HG02870 (cell line): ENCODE measurements at regions not wholly inside any gene's neighbourhood (a gene's known extent, or its start where the extent isn't known, plus 50 kb on each side); places are given as distances from the start of the nearest gene placed in this dataset.

ENCODE experiments used
- ATAC-seq: cut with Tn5 transposase; IDR thresholded peaks from one replicate; pipeline ENCODE4 v1.9.1; 2021; ENCODE audit warnings: mild to moderate bottlenecking, moderate library complexity; ENCODE audit not compliant: unreplicated experiment

DNA sequence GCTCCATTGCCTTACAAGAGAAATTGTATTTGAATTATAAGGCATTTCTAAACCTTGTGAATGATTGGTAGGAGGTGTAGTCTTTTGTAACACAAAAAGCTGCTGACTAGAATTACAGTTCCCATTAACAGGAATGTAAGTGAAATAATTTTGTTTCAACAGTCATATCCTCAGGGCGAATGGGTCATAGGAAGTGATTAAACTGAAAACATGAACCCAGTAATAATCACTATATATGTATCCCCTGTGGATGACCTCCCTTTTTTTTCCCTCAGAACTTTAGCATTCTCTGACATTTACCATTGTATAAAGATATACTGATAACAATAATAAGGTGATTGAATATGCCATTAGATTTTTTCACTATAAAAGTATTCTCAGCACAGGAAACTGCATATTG lies 312.3 kb downstream of the ATP23 start:
- ATAC-seq, result no peak

DNA sequence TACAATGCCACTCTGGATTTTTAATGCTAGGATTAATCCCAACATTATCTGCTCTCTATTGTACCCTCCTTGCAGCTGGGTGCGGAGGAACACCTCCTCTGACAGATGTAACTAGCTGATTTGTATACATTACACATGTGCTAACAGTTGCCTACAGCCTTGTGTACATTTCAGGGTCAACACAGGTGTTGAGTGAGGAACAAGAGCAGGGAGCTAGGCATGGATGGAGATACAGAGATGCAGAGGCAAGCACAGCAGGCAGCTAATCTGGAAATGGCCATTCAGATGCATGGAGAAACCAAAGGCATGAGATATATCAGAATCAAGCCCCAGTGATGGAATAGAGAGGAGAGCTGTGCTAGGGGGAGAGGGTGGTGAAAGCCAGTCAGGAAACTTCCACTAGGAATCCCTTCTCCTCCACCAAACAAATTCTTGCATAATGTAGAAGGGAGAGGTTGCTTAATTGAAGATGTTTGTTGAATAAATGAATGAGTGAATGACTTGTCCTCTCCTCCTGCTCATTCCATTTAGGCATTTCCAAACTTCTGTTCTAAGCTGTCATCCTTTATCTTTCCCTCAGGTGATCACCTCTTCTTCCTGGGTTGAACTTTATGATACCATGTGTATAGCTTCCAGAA lies 313.2 kb downstream of the ATP23 start:
- no peak for ATAC-seq

DNA sequence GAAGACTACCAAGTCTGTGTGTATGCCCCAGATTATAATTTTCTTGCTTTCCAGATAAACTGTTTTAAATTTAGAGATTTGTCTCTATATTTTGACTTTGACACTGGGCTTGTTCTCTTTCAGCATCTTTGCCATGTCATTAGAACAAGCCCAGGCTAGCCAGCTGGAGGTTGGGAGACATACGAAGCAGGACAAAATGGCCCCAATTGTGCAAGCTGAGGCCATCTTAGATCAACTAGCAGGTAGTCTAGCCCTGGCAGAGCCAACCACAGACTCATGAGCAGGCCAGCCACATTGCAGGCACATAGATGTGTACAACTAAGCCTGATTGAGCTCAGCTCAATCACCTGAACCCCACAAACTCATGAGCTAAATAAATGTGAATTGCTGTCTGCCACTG lies 321.4 kb downstream of the ATP23 start:
- no peak for ATAC-seq

DNA sequence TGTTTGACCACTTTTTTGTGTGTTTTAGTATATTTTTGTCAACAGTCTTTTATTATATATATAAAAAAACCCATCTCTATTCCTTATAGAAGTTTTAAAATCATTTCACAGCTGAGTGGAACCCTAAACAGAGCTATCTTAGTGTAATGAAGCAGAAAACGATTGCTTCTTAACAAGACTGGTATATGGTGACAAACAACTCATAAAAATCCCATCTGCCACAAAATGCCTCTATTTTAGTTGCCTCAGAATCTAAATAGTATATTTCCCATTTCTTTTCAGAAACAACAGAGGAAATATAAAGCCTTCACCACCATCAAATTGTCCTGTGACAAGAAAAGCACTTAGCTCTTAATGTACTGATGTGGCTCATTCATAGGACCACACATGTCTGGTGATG lies 322.4 kb downstream of the ATP23 start:
- ATAC-seq, result no peak

DNA sequence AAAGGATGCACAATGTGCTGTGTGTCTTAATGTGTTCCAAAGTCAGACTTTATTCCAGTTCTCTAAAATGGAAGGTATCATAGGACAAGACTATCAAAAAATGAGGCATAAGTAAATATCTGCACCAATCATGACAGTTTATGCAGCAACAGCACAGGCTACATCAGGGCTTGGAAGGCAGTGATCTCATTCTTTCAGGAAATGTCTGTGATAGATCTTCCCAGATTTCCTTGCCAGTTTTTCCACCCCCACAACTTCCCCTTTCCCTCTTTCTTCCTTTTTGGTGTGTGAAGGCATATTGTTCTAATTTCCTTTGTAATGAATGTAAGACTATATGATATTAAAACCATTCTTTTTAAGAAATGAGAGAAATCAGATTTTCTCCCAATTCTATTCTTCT lies 326.7 kb downstream of the ATP23 start:
- ATAC-seq, result no peak

DNA sequence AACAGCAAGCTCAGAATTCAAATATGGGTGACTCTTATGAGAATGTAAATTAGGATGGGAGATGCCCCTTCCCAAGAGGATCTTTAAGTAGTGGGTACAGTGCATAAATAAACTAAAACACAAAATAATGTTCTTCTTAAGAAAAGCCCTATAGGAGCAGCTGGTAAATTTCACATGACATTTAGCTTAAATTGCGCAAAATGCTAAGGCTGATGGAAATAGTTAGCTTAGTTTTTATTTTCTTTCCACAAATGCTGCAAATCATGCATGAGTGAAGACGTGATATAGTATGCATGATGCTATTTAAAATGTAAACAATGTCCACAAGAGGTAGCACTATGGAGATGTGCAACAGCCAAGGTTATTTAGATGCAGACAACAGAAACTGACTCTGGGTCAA lies 328.1 kb downstream of the ATP23 start:
- no peak for ATAC-seq

DNA sequence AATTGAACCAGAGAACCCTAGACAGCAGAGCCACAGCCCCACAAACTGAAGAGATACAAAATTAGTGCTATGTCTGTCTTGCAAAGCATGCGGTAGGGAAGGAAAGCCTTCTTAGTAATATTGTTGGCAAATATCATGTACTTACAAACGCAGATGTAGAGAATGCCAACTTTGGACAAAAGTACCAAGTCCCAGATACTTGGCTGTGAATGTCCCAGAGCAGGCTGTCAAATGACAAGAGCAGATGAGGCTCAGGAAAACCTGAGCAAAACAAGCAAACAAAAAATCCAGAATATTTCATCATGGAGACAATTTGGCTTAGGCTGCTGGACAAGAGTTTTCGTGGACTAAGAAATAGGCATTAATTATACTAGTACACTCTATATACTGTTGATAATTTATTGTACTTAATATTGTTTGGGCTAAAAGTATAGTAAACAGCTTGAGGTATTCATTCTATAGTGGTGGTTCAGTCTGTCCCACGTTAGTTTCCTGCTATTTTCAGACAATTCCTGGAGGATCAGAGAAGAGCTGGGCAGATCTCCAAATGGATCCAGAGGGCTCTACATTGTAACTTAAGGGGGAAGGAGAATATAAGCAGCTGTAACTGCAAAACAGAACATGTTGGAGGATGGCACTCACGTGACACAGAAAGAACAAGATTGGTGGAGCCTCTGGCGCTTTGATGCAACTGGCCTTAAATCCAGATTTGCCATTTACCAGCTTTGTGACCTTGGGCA lies 329.8 kb downstream of the ATP23 start:
- ATAC-seq, result no peak

DNA sequence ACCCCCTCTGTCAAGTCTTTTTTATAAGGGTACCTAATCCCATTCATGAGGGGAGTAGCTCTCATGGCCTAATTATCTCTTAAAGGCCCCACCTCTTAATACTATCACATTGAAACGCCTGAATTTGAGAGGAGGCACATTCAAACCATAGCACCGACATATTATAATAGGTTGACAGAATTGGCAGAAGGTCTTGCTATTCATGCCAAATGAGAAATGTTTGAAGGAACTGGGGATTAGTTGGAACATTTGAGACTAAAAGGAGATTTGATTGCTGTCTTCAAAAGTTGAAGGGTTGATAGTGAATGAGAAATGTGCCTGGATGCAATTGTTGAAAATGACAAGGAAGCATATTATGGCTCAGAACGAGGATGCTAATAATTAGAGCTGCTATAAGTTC lies 331.1 kb downstream of the ATP23 start:
- no peak for ATAC-seq

DNA sequence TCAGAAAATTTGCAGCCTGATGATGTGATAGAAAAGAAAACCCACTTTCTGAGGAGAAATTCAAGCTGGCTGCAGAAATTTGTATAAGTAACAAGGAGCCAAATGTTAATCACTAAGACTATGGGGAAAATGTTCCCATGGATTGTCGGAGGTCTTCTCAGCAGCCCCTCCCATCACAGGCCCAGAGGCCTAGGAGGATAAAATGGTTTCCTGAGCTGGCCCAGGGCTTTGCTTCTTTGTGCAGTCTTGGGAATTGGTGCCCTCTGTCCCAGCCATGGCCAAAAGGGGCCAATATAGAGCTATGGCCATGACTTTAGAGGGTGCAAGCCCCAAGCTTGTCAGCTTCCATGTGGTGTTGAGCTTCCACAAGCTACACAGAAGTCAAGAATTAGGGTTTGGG lies 335.9 kb downstream of the ATP23 start:
- ATAC-seq, result no peak

DNA sequence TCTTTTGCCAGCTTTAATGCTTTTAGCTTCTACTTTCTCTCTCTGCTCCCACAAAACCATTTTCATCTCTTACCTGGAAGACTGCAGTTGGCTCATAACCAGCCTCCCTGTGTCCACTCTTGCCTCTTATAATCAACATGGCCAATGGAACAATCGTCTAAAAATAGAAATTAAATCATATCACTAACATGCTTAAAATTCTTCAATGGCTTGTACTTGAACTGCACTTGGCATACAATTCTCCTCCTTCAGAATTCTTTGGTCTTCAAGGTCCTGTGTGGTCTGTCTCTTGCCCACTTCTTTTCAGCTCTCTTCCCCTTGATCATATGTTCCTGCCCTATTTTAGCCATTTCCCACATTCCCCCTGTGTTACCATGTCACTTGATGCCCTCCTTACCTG lies 342.2 kb downstream of the ATP23 start:
- ATAC-seq, result no peak

DNA sequence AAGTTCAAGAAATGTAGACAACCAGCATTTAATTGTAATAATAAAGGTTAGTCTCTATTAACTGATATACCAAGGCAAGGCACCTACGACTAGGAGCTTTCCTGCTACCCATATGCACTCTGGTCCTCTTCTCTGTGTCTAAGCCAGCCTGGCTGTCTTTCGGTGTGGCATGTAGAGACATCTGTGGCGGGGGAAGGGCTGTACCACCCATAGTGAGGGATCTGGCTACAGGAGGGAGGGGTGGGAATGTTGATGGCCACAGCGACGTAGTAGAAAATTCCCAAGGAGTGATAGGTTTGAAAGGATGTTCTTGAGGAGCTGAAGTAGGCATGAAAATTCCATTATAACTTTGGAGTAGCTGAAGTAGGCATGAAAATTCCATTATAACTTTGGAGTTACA lies 344.2 kb downstream of the ATP23 start:
- ATAC-seq, result no peak

DNA sequence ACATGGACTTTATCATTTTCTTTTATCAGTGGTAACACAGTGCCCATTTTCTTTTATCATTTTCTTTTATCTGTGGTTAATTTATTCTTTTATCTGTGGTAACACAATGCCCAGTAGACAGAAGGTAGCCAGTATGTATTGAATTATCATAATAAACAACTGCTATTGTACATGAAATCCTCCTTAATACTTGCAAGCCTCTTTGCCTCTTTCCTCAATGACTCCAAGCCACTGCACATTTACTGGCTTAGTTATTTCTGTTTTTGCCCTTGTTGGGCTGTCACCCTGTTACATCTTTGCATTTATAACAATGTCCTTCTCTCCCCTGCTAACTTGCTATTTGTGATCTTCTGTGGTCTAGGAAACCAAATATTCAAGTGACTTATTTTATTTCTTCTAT lies 345.0 kb downstream of the ATP23 start:
- ATAC-seq, result no peak

DNA sequence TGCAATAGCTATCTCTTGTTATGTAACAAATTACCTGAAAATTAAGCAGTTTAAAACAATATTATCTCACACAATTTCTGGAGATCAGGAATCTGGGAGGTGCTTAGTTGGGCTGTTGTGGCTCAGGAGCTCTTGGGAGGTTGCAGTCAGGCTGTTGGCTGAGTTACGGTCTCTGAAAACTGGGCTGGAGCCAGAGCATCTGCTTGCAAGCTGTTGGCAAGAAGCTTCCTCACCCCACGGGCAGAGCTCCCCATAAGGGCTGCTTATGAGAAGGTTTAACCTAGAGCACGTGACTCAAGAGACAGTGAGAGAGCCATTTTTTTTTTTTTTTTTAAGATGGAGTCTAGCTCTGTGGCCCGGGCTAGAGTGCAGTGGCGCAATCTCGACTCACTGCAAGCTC lies 346.8 kb downstream of the ATP23 start:
- ATAC-seq, result no peak

DNA sequence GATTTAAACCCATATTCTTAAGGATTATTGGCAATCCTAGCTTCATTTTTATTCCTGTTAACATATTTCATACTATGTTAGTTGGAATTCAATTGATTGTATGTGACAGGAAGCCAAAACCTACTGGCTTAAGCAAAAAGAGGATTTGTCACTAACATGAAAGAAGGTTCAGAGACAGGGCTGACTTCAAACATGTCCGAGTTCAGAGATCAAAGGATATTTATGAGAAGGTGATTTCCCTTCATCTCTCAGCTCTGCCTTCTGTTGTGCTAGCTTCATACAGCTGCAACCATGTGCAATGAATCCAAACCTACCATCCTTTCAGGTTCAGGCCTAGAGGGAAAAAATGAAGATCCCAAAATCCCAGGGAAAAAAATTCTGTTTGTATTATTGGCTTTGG lies 349.7 kb downstream of the ATP23 start:
- ATAC-seq, result no peak

DNA sequence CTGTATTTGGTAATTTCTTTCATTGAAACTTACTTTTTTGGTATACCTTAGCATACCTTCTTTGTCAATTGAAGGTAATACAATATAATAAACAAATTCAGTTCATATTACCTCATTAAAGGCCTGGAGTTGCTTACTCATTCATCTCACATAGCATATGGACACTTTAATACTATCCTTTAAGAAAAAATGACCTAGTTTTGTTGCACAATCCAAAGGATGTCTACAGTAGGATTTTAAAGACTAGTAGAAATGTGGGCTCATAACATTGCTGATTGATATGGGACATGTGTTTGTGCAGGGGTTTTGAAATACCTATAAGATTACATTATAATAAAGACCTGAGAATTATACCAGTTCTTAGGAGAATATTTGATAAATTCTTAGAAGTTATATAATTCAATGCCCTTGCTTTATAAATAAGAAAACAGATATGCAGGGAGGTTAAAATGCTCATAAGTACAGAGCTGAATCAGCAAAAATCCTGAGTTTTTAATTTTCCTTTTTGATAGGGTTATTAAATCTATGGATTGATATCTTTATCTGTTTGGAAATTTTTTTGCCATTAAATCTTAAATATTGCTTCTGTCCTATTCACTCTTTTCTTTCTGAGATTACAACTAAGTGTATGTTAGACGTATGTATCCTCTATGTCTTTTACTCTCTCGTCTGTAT lies 352.1 kb downstream of the ATP23 start:
- no peak for ATAC-seq

DNA sequence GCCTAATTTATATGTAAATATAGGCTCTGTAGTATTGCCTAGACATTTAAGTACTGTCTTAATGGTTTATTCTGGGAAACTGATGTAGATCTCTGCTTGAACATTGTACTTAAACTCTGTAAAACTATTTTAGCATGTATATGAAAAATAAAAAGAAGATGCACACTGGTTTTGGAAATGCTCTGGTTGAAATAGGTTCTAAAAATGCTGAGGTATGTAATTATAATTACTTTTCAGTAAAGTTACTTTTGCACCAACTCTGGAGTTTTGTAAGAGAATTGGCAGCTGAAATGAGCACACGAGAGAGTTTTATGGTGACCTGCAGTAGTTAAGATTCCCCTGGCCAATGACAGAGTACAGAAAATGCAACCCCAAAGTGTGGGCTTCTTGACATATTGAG lies 353.9 kb downstream of the ATP23 start:
- no peak for ATAC-seq

DNA sequence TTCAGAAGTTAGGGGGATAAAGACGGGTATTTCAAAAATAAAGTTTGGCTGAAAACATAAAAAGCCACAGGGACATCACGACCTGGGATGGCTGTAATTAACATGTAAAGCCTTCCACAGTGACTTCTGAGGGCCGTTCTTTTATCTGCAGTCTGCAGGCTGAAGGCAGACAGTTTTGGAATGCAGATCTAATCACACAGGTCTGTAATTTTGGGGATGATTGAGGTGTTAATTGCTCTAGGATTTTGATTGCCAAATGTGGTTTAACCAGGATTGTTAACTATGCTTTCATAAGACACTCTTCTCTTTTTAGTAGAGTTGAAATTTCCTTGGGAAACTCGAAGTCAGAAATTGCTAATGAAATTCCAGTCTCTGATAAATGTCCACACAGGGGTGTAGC lies 355.5 kb downstream of the ATP23 start:
- ATAC-seq, result no peak

DNA sequence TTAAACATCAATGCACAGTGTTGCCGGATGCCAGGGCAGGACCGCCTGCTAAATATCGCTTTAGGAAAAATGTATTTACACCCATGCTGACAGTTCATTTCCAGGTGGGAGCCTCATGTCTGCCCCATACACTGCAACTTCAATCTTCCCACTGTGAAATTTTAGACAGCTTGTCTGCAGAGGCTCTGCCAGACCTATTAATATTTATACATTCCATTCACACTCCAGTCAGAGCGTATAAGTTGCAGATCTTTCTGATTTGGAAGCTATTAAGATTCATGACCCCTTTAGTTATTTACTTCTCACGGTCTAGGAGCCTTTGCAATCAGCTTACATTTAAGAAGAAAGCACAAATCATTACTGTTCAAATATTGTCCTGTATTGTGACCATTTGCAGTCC lies 357.4 kb downstream of the ATP23 start:
- no peak for ATAC-seq

DNA sequence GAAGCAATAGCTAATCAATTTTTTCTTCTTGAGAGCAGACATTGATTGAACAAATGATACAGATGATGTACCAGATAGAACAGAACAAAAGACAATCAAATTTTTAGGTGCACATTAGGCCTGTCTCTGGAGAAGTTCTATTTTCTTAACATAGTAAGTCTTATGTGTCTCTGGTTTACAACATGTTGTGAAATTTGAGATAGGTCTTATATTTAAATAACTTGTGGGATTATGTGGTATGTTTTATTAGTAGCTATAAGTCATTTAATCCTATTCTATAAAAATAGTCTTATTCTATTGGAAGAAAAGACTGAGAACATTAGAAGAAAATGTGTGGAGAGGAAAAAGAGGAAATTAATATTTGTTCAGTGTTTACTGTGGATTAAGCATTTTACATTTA lies 358.0 kb downstream of the ATP23 start:
- ATAC-seq, result no peak

DNA sequence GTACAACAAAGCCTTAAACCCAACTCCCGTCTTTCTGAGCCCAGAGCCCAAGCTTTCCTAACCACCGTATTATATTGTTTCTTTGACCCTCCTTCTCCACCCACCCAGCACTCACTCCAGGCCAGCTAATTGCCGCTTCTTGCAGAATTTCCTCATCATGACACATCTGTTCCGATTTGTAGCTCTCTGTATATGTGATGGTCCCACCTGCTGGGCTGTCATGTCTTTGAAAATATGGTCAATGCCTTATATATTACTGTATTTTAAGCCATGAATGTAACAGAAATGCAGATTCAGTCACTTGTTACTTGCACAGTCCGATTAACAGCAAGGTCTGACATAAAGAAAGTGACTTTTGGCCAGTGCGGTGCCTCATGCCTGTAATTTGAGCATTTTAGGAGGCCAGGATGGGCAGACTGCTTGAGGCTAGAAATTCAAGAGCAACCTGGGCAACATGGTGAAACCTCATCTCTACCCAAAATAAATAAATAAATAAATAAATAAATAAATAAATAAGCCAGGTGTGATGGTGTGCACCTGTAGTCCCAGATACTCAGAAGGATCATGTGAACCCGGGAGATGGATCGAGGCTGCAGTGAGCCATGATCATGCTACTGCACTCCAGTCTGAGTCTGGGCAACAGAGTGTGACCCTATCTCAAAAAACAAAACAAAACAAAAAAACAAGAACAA lies 359.8 kb downstream of the ATP23 start:
- ATAC-seq, result no peak

DNA sequence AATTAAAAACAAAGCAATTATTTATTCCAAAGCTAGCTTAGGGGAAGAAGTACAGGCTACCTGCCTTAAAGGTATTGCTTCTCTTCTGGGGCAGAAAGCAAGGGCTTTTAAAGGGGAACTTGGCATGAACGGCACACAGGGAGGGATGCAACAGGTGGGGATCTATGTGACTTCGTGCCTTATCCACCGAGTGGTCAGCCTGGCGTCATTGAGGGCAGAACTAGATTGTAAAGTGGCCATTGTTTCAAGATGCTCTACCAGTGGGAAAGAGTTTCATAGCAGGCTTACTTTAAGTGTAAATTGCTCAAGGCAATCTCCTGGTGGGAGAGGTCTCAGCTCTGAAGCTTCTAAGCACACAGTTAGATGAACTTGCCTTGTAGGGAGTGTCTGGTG lies 360.4 kb downstream of the ATP23 start:
- no peak for ATAC-seq

DNA sequence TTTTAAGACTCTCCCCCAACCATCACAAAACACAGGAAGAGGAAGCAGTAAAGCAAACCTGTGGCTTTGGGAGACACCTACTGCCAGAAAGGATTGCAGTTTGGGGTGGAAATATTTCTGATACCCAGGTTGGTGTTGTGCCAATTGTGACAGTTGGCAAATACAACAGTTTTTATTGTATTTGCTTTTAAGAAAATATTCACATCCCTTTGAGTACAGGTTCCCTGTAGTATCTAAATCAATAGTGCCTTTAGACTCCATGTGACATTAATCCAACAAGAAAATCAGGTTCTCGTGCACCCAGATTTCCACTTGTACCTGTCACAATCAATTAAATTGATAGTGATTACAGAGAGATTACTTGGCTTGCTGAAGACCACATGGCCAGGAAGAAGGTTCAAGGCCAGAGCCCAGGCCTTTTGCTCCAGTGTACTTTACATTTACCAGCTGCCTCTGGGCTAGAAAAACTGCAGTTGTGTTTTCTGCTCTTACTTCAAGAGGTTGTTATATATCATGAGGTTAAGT lies 361.2 kb downstream of the ATP23 start:
- ATAC-seq, result no peak
